PC-3 (cell line): ENCODE measurements at regions not wholly inside any gene's neighbourhood (a gene's known extent, or its start where the extent isn't known, plus 50 kb on each side); places are given as distances from the start of the nearest gene placed in this dataset.

Experiments used
- EZH2 ChIP-seq: fragments of 300-600 bp; sonication (generic); IDR thresholded peaks from one replicate; pipeline ENCODE4 v1.6.1; 2017; ENCODE audit warnings: antibody characterized with exemption, mild to moderate bottlenecking, low read length; ENCODE audit not compliant: unreplicated experiment
- TF ChIP-seq, protein P1 (sequence below): fragments of 300-600 bp; sonication (generic); conservative IDR thresholded peaks from 2 replicates; pipeline ENCODE4 v1.5.1; 2017; ENCODE audit warnings: antibody characterized with exemption, low read depth, mild to moderate bottlenecking, low read length

DNA sequence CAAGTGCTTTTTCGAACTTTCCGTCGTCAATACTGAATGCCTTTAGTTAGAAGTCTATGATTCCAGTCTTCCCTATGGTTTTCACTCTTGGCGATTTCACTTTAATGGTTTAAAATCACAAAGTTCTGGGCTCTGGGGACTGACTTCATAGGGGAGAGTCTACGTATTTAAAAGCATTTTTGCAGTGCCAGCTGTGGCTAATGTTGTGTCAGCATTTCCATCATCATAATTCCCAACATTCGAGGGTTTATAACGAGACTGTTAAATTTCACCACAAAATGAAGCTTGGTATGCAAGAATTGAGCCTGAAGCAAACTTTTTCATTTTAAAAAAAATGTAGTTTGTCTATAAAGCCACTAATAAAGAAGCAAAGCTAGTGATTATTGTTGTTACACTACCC is 242.7 kb downstream of the SOX4 start:
- TF ChIP-seq, protein P1, sequence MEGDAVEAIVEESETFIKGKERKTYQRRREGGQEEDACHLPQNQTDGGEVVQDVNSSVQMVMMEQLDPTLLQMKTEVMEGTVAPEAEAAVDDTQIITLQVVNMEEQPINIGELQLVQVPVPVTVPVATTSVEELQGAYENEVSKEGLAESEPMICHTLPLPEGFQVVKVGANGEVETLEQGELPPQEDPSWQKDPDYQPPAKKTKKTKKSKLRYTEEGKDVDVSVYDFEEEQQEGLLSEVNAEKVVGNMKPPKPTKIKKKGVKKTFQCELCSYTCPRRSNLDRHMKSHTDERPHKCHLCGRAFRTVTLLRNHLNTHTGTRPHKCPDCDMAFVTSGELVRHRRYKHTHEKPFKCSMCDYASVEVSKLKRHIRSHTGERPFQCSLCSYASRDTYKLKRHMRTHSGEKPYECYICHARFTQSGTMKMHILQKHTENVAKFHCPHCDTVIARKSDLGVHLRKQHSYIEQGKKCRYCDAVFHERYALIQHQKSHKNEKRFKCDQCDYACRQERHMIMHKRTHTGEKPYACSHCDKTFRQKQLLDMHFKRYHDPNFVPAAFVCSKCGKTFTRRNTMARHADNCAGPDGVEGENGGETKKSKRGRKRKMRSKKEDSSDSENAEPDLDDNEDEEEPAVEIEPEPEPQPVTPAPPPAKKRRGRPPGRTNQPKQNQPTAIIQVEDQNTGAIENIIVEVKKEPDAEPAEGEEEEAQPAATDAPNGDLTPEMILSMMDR, result no peak
- TF ChIP-seq EZH2, result no peak
